ENCODE measurements at regions not wholly inside any gene's neighbourhood (a gene's known extent, or its start where the extent isn't known, plus 50 kb on each side); places are given as distances from the start of the nearest gene placed in this dataset.
"Not testable (repeated sequence)": the region's sequence is repeated elsewhere in the genome, so short reads cannot be mapped to it uniquely, and the experiment has no call there.

- DNase-seq: no peak
Observed at GRCh38 chr3:145899241-145899640, 261.7 kb downstream of the PLOD2 start.

GRCh38 chr3:145900056-145900829, 260.7 kb downstream of the PLOD2 start:
- DNase-seq: no peak

GRCh38 chr3:145902166-145902565, 258.8 kb downstream of the PLOD2 start:
- DNase-seq: no peak

GRCh38 chr3:145903472-145904013, 257.4 kb downstream of the PLOD2 start:
- no peak for DNase-seq

- DNase-seq: no peak
Observed at GRCh38 chr3:145904138-145904537, 256.8 kb downstream of the PLOD2 start.

GRCh38 chr3:145906301-145906700, 254.7 kb downstream of the PLOD2 start:
- no peak for DNase-seq

GRCh38 chr3:145906755-145907154, 254.2 kb downstream of the PLOD2 start:
- no peak for DNase-seq

GRCh38 chr3:145911016-145911415, 250.0 kb downstream of the PLOD2 start:
- no peak for DNase-seq

- no peak for DNase-seq
Observed at GRCh38 chr3:145915787-145916186, 245.2 kb downstream of the PLOD2 start.

- not testable (repeated sequence) for DNase-seq
Observed at GRCh38 chr3:145927736-145928135, 233.2 kb downstream of the PLOD2 start.

- no peak for DNase-seq
Observed at GRCh38 chr3:145936971-145937370, 224.0 kb downstream of the PLOD2 start.

- DNase-seq: no peak
Observed at GRCh38 chr3:145939431-145939830, 221.6 kb downstream of the PLOD2 start.

GRCh38 chr3:145942052-145942451, 218.9 kb downstream of the PLOD2 start:
- no peak for DNase-seq

GRCh38 chr3:145943952-145944351, 217.0 kb downstream of the PLOD2 start:
- DNase-seq: no peak

GRCh38 chr3:145951441-145951840, 209.5 kb downstream of the PLOD2 start:
- no peak for DNase-seq

GRCh38 chr3:145952536-145952935, 208.4 kb downstream of the PLOD2 start:
- DNase-seq: no peak

GRCh38 chr3:145953316-145953715, 207.7 kb downstream of the PLOD2 start:
- no peak for DNase-seq

GRCh38 chr3:145959457-145960088, 201.4 kb downstream of the PLOD2 start:
- no peak for DNase-seq

- no peak for DNase-seq
Observed at GRCh38 chr3:145963111-145963510, 197.9 kb downstream of the PLOD2 start.

GRCh38 chr3:145967043-145967442, 193.9 kb downstream of the PLOD2 start:
- no peak for DNase-seq

- no peak for DNase-seq
Observed at GRCh38 chr3:145971186-145971585, 189.8 kb downstream of the PLOD2 start.

- DNase-seq: no peak
Observed at GRCh38 chr3:145972851-145973250, 188.1 kb downstream of the PLOD2 start.

GRCh38 chr3:145981056-145981455, 179.9 kb downstream of the PLOD2 start:
- no peak for DNase-seq

GRCh38 chr3:145983101-145983500, 177.9 kb downstream of the PLOD2 start:
- no peak for DNase-seq
